GM23248 (cell line): ENCODE measurements at regions not wholly inside any gene's neighbourhood (a gene's known extent, or its start where the extent isn't known, plus 50 kb on each side); places are given as distances from the start of the nearest gene placed in this dataset.

ENCODE experiments used
- DNase-seq: peaks from one replicate; pipeline ENCODE4 v3.0.0-alpha.2; 2015
- H2AFZ ChIP-seq: fragments of 200-600 bp; sonication (generic); 2 replicates; pipeline ENCODE4 v1.6.1; 2016; ENCODE audit warnings: antibody characterized with exemption
- H3F3A ChIP-seq: fragments of 200-600 bp; sonication (generic); 2 replicates; pipeline ENCODE4 v1.6.1; 2016; ENCODE audit warnings: mild to moderate bottlenecking, antibody characterized with exemption, mixed run types; ENCODE audit not compliant: insufficient read depth
- H3K27ac ChIP-seq: fragments of 200-600 bp; sonication (generic); 2 replicates; pipeline ENCODE4 v1.5.1; 2016; ENCODE audit warnings: mild to moderate bottlenecking
- H3K27me3 ChIP-seq: fragments of 200-600 bp; sonication (generic); replicated peaks from 2 replicates; pipeline ENCODE4 v1.6.1; 2016; ENCODE audit warnings: mild to moderate bottlenecking; ENCODE audit not compliant: insufficient read depth
- H3K36me3 ChIP-seq: fragments of 200-600 bp; sonication (generic); 2 replicates; pipeline ENCODE4 v1.6.1; 2016; ENCODE audit warnings: low read depth, mild to moderate bottlenecking
- H3K4me1 ChIP-seq: fragments of 200-600 bp; sonication (generic); 2 replicates; pipeline ENCODE4 v1.6.1; 2016; ENCODE audit warnings: mild to moderate bottlenecking; ENCODE audit not compliant: insufficient read depth
- H3K4me2 ChIP-seq: fragments of 200-600 bp; sonication (generic); one replicate; pipeline ENCODE4 v1.6.1; 2016; ENCODE audit warnings: mild to moderate bottlenecking; ENCODE audit not compliant: unreplicated experiment
- H3K4me3 ChIP-seq: fragments of 200-600 bp; sonication (generic); 2 replicates; pipeline ENCODE4 v1.5.1; 2016; ENCODE audit warnings: mild to moderate bottlenecking
- H3K79me2 ChIP-seq: fragments of 200-600 bp; sonication (generic); 2 replicates; pipeline ENCODE4 v1.6.1; 2016; ENCODE audit warnings: mild to moderate bottlenecking; ENCODE audit not compliant: insufficient read depth
- H3K9ac ChIP-seq: fragments of 200-600 bp; sonication (generic); 2 replicates; pipeline ENCODE4 v1.6.1; 2016; ENCODE audit warnings: mild to moderate bottlenecking
- H3K9me2 ChIP-seq: fragments of 200-600 bp; sonication (generic); 2 replicates; pipeline ENCODE4 v1.6.1; 2016; ENCODE audit warnings: mixed run types, mild to moderate bottlenecking, moderate library complexity; ENCODE audit not compliant: insufficient read depth
- H3K9me3 ChIP-seq: fragments of 200-600 bp; sonication (generic); one replicate; pipeline ENCODE4 v1.6.1; 2017; ENCODE audit warnings: low read depth
- H4K20me1 ChIP-seq: fragments of 200-600 bp; sonication (generic); 2 replicates; pipeline ENCODE4 v1.6.0; 2016; ENCODE audit not compliant: insufficient read depth
- EZH2 ChIP-seq: fragments of 200-600 bp; sonication (generic); IDR thresholded peaks from 2 replicates; pipeline ENCODE4 v1.6.1; 2018; ENCODE audit warnings: antibody characterized with exemption, mild to moderate bottlenecking; ENCODE audit not compliant: insufficient read depth, poor library complexity, severe bottlenecking
- EZH2phosphoT487 ChIP-seq: fragments of 200-600 bp; sonication (generic); IDR thresholded peaks from 2 replicates; pipeline ENCODE4 v1.6.1; 2018; ENCODE audit warnings: antibody characterized with exemption, moderate library complexity, mild to moderate bottlenecking, low read depth; ENCODE audit not compliant: insufficient read depth
- WGBS, 2 experiments: methylation state at CpG; one replicate each; pipeline ENCODE4 v1.1.6; 2015 to 2017; ENCODE audit warnings: low lambda C conversion rate in 2 of 2, low coverage in 1 of 2; ENCODE audit errors: missing lambda C conversion rate in 2 of 2; 5-methylcytosine and 5-hydroxymethylcytosine counted together
- in situ Hi-C: fragments of 300-500 bp; cut with MboI; formaldehyde crosslinking; loops from 2 replicates; pipeline ENCODE4 v1.15.0; 2020

- in situ Hi-C loops = no loop called here
- H3K4me1 ChIP-seq = no peaks in the 10 kb centered on the region
- H3K4me3 ChIP-seq = no peak overlapping the region
- no peak overlapping the region for H3K4me2 ChIP-seq
- no peaks in the 10 kb centered on the region for H3F3A ChIP-seq
- no peaks in the 10 kb centered on the region for H4K20me1 ChIP-seq
- no peak for TF ChIP-seq EZH2phosphoT487
- no peak for TF ChIP-seq EZH2
- no peaks in the 10 kb centered on the region for H3K79me2 ChIP-seq
- no peak overlapping the region for H2AFZ ChIP-seq
- H3K9me2 ChIP-seq = no peaks in the 10 kb centered on the region
- H3K36me3 ChIP-seq = no peaks in the 10 kb centered on the region
- no peaks in the 10 kb centered on the region for H3K27me3 ChIP-seq
- 5 to 7% methylated on average over 3 of the region's 3 CpGs for WGBS, 2 experiments
- no peak overlapping the region for H3K9ac ChIP-seq
- no peak overlapping the region for H3K27ac ChIP-seq
- no peaks in the 10 kb centered on the region for H3K9me3 ChIP-seq
- no peak for DNase-seq
Measured at GRCh38 chrX:93322110-93322509, 351.3 kb downstream of the NAP1L3 start.

- TF ChIP-seq EZH2 (no peak), EZH2phosphoT487 (no peak)
- no peaks in the 10 kb centered on the region for H3F3A ChIP-seq
- no peak overlapping the region for H3K27ac ChIP-seq
- H3K4me3 ChIP-seq = no peak overlapping the region
- no peak overlapping the region for H3K4me2 ChIP-seq
- in situ Hi-C loops = no loop called here
- 16 to 22% methylated on average over 3 to 5 of the region's 5 CpGs for WGBS, 2 experiments
- H3K9me2 ChIP-seq = no peaks in the 10 kb centered on the region
- no peak overlapping the region for H3K9ac ChIP-seq
- no peaks in the 10 kb centered on the region for H3K36me3 ChIP-seq
- H3K79me2 ChIP-seq = no peaks in the 10 kb centered on the region
- no peaks in the 10 kb centered on the region for H3K9me3 ChIP-seq
- no peak overlapping the region for H2AFZ ChIP-seq
- no peaks in the 10 kb centered on the region for H4K20me1 ChIP-seq
- no peak for DNase-seq
- H3K27me3 ChIP-seq = no peaks in the 10 kb centered on the region
- H3K4me1 ChIP-seq = no peaks in the 10 kb centered on the region
Measured at GRCh38 chrX:93319609-93320008, 353.8 kb downstream of the NAP1L3 start.
